ENCODE measurements at regions not wholly inside any gene's neighbourhood (a gene's known extent, or its start where the extent isn't known, plus 50 kb on each side); places are given as distances from the start of the nearest gene placed in this dataset.

DNA sequence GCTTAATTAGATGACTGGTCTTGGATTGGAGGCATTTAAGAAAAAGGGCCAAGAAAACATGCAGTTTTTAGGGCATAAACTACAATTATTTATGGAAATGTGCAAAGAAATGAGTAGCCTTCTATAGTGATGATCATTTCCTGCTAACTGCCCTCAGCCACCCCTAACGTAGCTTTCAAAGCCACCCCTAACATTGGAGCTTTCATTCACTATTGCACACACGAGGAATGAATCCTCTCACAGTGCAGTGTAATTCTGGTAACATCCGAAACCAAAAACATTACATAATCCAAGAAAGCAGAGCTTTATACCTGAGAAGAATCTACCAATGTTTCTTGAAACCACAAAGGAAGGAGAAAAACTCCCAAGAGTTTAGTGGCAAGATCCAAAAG, 1003.6 kb downstream of the TMEM121 start:
- TF ChIP-seq CTCF (IDR thresholded peaks at IDR 0.05) (no peak), POLR2A (IDR thresholded peaks at IDR 0.05) (no peak)
